ENCODE measurements at regions not wholly inside any gene's neighbourhood (a gene's known extent, or its start where the extent isn't known, plus 50 kb on each side); places are given as distances from the start of the nearest gene placed in this dataset.

- TF ChIP-seq, protein P1, sequence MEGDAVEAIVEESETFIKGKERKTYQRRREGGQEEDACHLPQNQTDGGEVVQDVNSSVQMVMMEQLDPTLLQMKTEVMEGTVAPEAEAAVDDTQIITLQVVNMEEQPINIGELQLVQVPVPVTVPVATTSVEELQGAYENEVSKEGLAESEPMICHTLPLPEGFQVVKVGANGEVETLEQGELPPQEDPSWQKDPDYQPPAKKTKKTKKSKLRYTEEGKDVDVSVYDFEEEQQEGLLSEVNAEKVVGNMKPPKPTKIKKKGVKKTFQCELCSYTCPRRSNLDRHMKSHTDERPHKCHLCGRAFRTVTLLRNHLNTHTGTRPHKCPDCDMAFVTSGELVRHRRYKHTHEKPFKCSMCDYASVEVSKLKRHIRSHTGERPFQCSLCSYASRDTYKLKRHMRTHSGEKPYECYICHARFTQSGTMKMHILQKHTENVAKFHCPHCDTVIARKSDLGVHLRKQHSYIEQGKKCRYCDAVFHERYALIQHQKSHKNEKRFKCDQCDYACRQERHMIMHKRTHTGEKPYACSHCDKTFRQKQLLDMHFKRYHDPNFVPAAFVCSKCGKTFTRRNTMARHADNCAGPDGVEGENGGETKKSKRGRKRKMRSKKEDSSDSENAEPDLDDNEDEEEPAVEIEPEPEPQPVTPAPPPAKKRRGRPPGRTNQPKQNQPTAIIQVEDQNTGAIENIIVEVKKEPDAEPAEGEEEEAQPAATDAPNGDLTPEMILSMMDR (IDR thresholded peaks at IDR 0.05; ENCODE audit: low read depth, low read length) = no peak
- TF ChIP-seq POLR2A (IDR thresholded peaks at IDR 0.05; ENCODE audit: extremely low read depth, insufficient read length) (no peak), MYC (IDR thresholded peaks at IDR 0.05; ENCODE audit: low read depth, low read length) (no peak)
- TF ChIP-seq, protein P2, sequence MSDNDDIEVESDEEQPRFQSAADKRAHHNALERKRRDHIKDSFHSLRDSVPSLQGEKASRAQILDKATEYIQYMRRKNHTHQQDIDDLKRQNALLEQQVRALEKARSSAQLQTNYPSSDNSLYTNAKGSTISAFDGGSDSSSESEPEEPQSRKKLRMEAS (IDR thresholded peaks at IDR 0.05; ENCODE audit: low read depth, low read length) = no peak
Measured at GRCh38 chr6:72504406-72504805, 117.5 kb upstream of the KCNQ5 start.

All from NB4 (cell line).